ENCODE measurements at regions not wholly inside any gene's neighbourhood (a gene's known extent, or its start where the extent isn't known, plus 50 kb on each side); places are given as distances from the start of the nearest gene placed in this dataset.
"Not testable (repeated sequence)": the region's sequence is repeated elsewhere in the genome, so short reads cannot be mapped to it uniquely, and the experiment has no call there.

DNA sequence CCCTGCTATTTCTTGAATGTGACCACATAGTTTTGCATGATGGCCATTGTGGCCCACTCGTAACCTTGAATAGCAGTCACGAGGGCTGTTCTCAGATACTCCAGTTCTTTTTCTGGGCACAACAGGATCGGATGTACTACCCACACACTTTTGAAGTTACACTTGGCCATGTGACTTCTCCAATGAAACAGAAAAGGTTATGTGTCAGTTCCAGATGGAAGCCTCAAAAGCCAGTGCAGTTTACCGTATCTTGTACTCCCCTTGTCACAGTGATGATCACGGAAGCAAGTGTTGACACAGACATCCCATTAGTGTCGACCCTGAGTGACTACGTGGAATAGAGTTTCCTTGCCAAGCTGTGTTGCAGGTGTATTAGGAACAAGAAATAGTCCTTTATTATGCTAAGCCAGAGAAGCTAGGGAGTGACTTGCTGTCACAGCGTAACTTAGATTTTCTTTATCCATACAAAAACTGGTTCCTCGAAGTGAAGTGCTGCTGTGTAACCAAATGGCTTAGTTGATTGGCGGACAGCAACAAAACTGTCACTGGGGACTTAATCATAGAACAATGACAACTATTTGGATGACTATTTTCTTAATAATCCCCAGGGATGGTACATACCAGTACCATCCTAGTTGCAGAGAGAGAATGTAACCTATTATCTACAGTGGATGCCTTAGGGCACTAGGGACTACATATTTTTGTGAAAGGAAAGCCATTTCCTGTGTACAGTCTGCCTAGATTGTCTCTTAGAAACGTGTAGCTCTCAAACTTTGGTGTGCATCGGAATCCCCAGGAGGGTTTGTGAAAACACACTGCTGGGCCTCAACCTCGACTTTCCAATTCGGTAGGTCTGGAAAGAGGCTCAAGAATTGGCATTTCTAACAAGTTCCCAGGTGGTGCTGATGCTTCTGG lies 90.1 kb upstream of the DMRT1 start:
- Histone ChIP-seq H3K27ac (peak overlapping the region; percentile 67), H3K4me1 (peaks cover 50% of the 10 kb centered on the region), H3K27me3 (no peaks in the 10 kb centered on the region), H3K4me3 (no peak overlapping the region), H3K9me3 (no peaks in the 10 kb centered on the region), H3K36me3 (no peaks in the 10 kb centered on the region)
- DNase-seq (ENCODE audit: extremely low spot score in 2 of 2) = peak in 1 of 2 donors; percentile 64
- TF ChIP-seq, protein P1, sequence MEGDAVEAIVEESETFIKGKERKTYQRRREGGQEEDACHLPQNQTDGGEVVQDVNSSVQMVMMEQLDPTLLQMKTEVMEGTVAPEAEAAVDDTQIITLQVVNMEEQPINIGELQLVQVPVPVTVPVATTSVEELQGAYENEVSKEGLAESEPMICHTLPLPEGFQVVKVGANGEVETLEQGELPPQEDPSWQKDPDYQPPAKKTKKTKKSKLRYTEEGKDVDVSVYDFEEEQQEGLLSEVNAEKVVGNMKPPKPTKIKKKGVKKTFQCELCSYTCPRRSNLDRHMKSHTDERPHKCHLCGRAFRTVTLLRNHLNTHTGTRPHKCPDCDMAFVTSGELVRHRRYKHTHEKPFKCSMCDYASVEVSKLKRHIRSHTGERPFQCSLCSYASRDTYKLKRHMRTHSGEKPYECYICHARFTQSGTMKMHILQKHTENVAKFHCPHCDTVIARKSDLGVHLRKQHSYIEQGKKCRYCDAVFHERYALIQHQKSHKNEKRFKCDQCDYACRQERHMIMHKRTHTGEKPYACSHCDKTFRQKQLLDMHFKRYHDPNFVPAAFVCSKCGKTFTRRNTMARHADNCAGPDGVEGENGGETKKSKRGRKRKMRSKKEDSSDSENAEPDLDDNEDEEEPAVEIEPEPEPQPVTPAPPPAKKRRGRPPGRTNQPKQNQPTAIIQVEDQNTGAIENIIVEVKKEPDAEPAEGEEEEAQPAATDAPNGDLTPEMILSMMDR (IDR thresholded peaks at IDR 0.05) = no peak
- TF ChIP-seq POLR2AphosphoS5 (IDR thresholded peaks at IDR 0.05; ENCODE audit: insufficient read depth in 1 of 2, low read depth in 1 of 2) (no peak), POLR2A (IDR thresholded peaks at IDR 0.05) (no peak)
- intact Hi-C loops (cut with DNase I) = loop anchor here (2.0 kb wide), 1 partner anchor 207 kb away; no protein-coding TSS in a partner anchor

DNA sequence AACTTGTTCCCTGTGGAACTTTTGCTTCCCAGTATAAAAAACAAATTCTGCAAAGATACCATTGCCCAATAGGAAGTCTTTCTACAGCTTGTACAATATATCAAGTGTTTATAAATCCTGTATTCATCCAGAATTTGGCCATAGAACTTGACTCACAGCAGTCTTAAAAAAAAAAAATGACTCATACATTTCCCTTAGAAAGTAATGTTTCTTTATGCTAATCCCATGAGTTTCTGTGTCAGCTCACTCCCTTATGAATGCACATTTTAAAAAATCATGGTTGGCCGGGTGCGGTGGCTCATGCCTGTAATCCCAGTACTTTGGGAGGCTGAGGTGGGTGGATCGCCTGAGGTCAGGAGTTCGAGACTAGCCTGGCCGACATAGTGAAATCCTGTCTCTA lies 89.3 kb upstream of the DMRT1 start:
- Histone ChIP-seq H3K4me1 (peaks cover 50% of the 10 kb centered on the region), H3K4me3 (no peak overlapping the region), H3K27ac (peak overlapping the region; percentile 67), H3K36me3 (no peaks in the 10 kb centered on the region), H3K9me3 (no peaks in the 10 kb centered on the region), H3K27me3 (no peaks in the 10 kb centered on the region)
- TF ChIP-seq POLR2AphosphoS5 (IDR thresholded peaks at IDR 0.05; ENCODE audit: insufficient read depth in 1 of 2, low read depth in 1 of 2) (peak; percentile 20 to 74), POLR2A (IDR thresholded peaks at IDR 0.05) (no peak)
- TF ChIP-seq, protein P1 (IDR thresholded peaks at IDR 0.05) = no peak
- intact Hi-C loops (cut with DNase I) = no loop called here
- DNase-seq (ENCODE audit: extremely low spot score in 2 of 2) = peak in 1 of 2 donors; percentile 19

DNA sequence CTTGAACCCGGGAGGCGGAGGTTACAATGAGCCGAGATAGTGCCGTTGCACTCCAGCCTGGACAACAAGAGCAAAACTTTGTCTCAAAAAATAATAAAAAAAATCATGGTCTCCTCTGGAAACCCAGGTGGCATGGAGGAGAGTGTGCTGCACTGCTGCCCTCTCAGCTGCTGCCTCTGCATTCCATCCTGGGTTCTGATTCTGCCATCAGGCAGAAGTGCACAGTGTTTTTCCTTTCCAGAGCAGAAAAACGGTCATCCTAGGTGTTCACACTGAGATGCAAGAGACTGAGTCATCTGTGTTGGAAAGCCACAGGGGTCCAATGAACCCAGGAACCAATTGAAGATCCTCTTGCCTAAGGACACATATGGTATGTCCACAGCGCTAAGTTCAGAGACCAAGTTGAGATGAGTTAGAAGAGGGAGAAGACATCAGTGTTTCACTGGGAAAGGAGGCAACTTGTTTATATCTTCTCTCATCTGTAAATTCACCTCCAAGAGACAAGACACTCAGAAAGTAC lies 88.8 kb upstream of the DMRT1 start:
- Histone ChIP-seq H3K27me3 (no peaks in the 10 kb centered on the region), H3K4me3 (no peak overlapping the region), H3K27ac (peak overlapping the region; percentile 50), H3K4me1 (peaks cover 50% of the 10 kb centered on the region), H3K9me3 (no peaks in the 10 kb centered on the region), H3K36me3 (no peaks in the 10 kb centered on the region)
- DNase-seq (ENCODE audit: extremely low spot score in 2 of 2) = peak; percentile 55 to 64
- TF ChIP-seq POLR2A (IDR thresholded peaks at IDR 0.05) = no peak
- no peak for TF ChIP-seq POLR2AphosphoS5 (IDR thresholded peaks at IDR 0.05; ENCODE audit: insufficient read depth in 1 of 2, low read depth in 1 of 2)
- TF ChIP-seq, protein P1 (IDR thresholded peaks at IDR 0.05) = no peak
- intact Hi-C loops (cut with DNase I) = no loop called here

DNA sequence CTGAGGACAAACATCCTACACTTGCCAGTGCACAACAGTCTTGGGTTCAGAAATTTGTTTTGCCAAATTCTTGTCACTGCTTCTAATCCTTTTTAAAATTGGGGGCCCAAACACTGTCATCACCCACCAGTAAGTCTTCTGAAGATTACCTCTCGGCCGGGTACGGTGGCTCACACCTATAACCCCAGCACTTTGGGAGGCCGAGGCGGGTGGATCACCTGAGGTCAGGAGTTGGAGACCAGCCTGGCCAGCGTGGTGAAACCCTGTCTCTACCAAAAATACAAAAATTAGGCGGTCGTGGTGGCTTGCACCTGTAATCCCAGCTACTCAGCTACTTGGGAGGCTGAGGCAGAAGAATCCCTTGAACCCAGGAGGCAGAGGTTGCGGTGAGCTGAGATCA lies 87.8 kb upstream of the DMRT1 start:
- H3K36me3 ChIP-seq; H3K9me3 ChIP-seq; H3K27ac ChIP-seq; H3K27me3 ChIP-seq; H3K4me3 ChIP-seq; intact Hi-C loops (cut with DNase I): not testable (repeated sequence)
- peaks cover 49% of the 10 kb centered on the region for H3K4me1 ChIP-seq
- peak in 1 of 2 donors; percentile 12 for DNase-seq (ENCODE audit: extremely low spot score in 2 of 2)

DNA sequence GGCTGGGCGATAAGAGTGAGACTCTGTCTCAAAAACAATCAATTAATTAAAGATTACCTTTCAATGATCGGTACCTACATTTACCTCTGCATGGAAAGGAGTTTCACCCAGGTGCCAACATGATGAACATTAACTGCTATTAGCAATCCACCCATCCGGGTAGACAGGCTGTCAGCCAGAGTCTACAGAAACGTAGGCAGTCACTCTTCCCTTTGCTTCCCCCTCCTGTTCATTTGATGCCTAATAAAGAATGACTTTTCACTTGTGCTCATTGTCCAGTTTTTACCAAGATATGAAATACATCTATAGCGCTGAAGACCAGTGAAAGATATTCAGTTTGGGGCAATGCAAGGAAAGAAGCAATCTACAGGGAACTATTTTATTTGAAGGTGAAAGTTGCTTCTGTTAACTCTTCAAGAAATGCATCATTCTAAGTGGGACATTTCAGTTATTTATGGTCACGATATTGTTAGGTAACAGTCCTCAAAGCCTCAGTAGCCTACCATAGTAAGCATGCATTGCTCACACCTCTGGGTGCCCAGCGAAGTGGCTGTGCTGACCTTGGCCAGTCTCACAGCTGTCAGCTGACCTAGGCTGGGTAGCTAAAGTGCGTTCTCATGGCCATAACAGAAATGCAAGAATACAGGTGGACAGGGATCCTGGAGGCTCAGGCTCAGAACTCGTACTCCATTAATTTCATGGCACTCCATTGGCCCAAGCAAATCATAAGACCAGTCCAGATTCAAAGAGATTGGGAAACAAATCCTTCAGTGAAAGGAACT lies 87.2 kb upstream of the DMRT1 start:
- no peak overlapping the region for H3K27ac ChIP-seq

More for the DNA sequence above, 87.2 kb upstream of the DMRT1 start:
- Histone ChIP-seq H3K4me3 (no peak overlapping the region), H3K4me1 (peaks cover 42% of the 10 kb centered on the region), H3K36me3 (no peaks in the 10 kb centered on the region), H3K27me3 (no peaks in the 10 kb centered on the region), H3K9me3 (no peaks in the 10 kb centered on the region)
- TF ChIP-seq POLR2AphosphoS5 (IDR thresholded peaks at IDR 0.05; ENCODE audit: insufficient read depth in 1 of 2, low read depth in 1 of 2) = no peak
- no peak for TF ChIP-seq POLR2A (IDR thresholded peaks at IDR 0.05)
- TF ChIP-seq, protein P1 (IDR thresholded peaks at IDR 0.05) = no peak
- intact Hi-C loops (cut with DNase I) = no loop called here
- DNase-seq (ENCODE audit: extremely low spot score in 2 of 2) = peak; percentile 19 to 37
